IMR-90 (cell line): ENCODE measurements at regions not wholly inside any gene's neighbourhood (a gene's known extent, or its start where the extent isn't known, plus 50 kb on each side); places are given as distances from the start of the nearest gene placed in this dataset.

ENCODE experiments used
- ATAC-seq: fragments of 200-7000 bp; cut with Tn5 transposase; 2 replicates; pipeline ENCODE4 v1.9.1; 2020; ENCODE audit warnings: low read depth, mild to moderate bottlenecking, moderate library complexity
- BruUV-seq: library from RNA; stranded (reverse); fragments of 400-500 nt; replicated peaks from 2 replicates; lab custom pipeline; 2021; lab: Mats Ljungman, UMichigan
- CTCF ChIA-PET: fragments of 300-600 bp; formaldehyde crosslinking; extraction: SDS; loops from one replicate; lab custom pipeline; 2021; ENCODE audit warnings: antibody characterized with exemption; lab: Yijun Ruan, JAX
- POLR2A ChIA-PET: fragments of 300-600 bp; sonication (Branson Sonifier 250); formaldehyde crosslinking; loops from one replicate; lab custom pipeline; 2022; ENCODE audit warnings: antibody characterized with exemption; ENCODE audit not compliant: unreplicated experiment; lab: Charles Lee
- DNase-seq: peaks from one replicate; pipeline ENCODE4 v3.0.0; 2013
- H2AFZ ChIP-seq: replicated peaks from 2 replicates; pipeline ENCODE3; 2013; ENCODE audit warnings: low read length, mild to moderate bottlenecking; ENCODE audit not compliant: poor library complexity
- H2AK5ac ChIP-seq: 2 replicates; pipeline ENCODE4 v1.6.1; 2013; ENCODE audit warnings: low read depth, low read length, inconsistent platforms
- H2AK9ac ChIP-seq: replicated peaks from 2 replicates; pipeline ENCODE3; 2013; ENCODE audit warnings: mild to moderate bottlenecking, low read depth, low read length, moderate library complexity; ENCODE audit not compliant: poor library complexity
- H2BK120ac ChIP-seq: 2 replicates; pipeline ENCODE4 v1.6.1; 2013; ENCODE audit warnings: low read depth, low read length, inconsistent platforms
- H2BK15ac ChIP-seq: 3 replicates; pipeline ENCODE4 v1.6.1; 2013; ENCODE audit warnings: low read depth, low read length, inconsistent platforms
- H2BK20ac ChIP-seq: 2 replicates; pipeline ENCODE4 v1.6.1; 2013; ENCODE audit warnings: low read depth, mild to moderate bottlenecking, inconsistent platforms, low read length, moderate library complexity
- H2BK5ac ChIP-seq: 2 replicates; pipeline ENCODE4 v1.6.1; 2013; ENCODE audit warnings: mild to moderate bottlenecking, low read depth, low read length, inconsistent platforms; ENCODE audit not compliant: poor library complexity, severe bottlenecking
- H3K14ac ChIP-seq: replicated peaks from 2 replicates; pipeline ENCODE4 v1.6.1; 2013; ENCODE audit warnings: low read depth, low read length, inconsistent platforms
- H3K18ac ChIP-seq: 2 replicates; pipeline ENCODE4 v1.6.1; 2013; ENCODE audit warnings: low read depth, low read length, control low read depth
- H3K23ac ChIP-seq: 2 replicates; pipeline ENCODE4 v1.6.1; 2013; ENCODE audit warnings: low read depth, low read length, inconsistent platforms
- H3K27ac ChIP-seq: 2 replicates; pipeline ENCODE4 v1.5.1; 2013; ENCODE audit warnings: mild to moderate bottlenecking, control low read depth, low read length; ENCODE audit not compliant: insufficient read depth
- H3K27me3 ChIP-seq: 2 replicates; pipeline ENCODE4 v1.6.1; 2013; ENCODE audit warnings: low read length; ENCODE audit not compliant: control insufficient read depth, insufficient read depth
- H3K36me3 ChIP-seq: 2 replicates; pipeline ENCODE4 v1.6.1; 2013; ENCODE audit warnings: low read length, mixed read lengths; ENCODE audit not compliant: control insufficient read depth, insufficient read depth
- H3K4ac ChIP-seq: 2 replicates; pipeline ENCODE4 v1.6.1; 2013; ENCODE audit warnings: low read depth, low read length, inconsistent platforms
- H3K4me1 ChIP-seq: 2 replicates; pipeline ENCODE4 v1.6.1; 2013; ENCODE audit warnings: low read length, mixed read lengths; ENCODE audit not compliant: control insufficient read depth, insufficient read depth
- H3K4me2 ChIP-seq: 2 replicates; pipeline ENCODE4 v1.6.1; 2013; ENCODE audit warnings: low read depth, mild to moderate bottlenecking, control low read depth, low read length, moderate library complexity
- H3K4me3 ChIP-seq: 2 replicates; pipeline ENCODE4 v1.5.1; 2013; ENCODE audit warnings: low read depth, mild to moderate bottlenecking, control low read depth, low read length, moderate library complexity; ENCODE audit not compliant: insufficient read depth
- H3K56ac ChIP-seq: 2 replicates; pipeline ENCODE4 v1.6.1; 2013; ENCODE audit warnings: low read length, inconsistent platforms; ENCODE audit not compliant: insufficient read depth; ENCODE audit errors: extremely low read depth
- H3K79me1 ChIP-seq, 2 experiments: 2 replicates each; pipeline ENCODE4 v1.6.1; 2013; ENCODE audit warnings: low read length in 2 of 2, inconsistent platforms in 1 of 2, low read depth in 1 of 2
- H3K9ac ChIP-seq: 2 replicates; pipeline ENCODE4 v1.6.1; 2013; ENCODE audit warnings: low read depth, low read length, control low read depth
- H3K9me1 ChIP-seq: 2 replicates; pipeline ENCODE4 v1.6.1; 2013; ENCODE audit warnings: low read length, inconsistent platforms; ENCODE audit not compliant: insufficient read depth
- H3K9me3 ChIP-seq: 2 replicates; pipeline ENCODE4 v1.6.1; 2013; ENCODE audit warnings: low read length; ENCODE audit not compliant: control insufficient read depth, insufficient read depth
- H4K20me1 ChIP-seq: 2 replicates; pipeline ENCODE4 v1.6.1; 2013; ENCODE audit warnings: low read length, inconsistent platforms; ENCODE audit not compliant: insufficient read depth
- H4K5ac ChIP-seq: 2 replicates; pipeline ENCODE4 v1.6.1; 2013; ENCODE audit warnings: mild to moderate bottlenecking, low read depth, low read length, control low read depth
- H4K8ac ChIP-seq, 2 experiments: 2 replicates each; pipeline ENCODE4 v1.6.1; 2013; ENCODE audit warnings: low read depth in 2 of 2, low read length in 2 of 2, control low read depth in 1 of 2, inconsistent platforms in 1 of 2
- H4K91ac ChIP-seq: 2 replicates; pipeline ENCODE4 v1.6.1; 2013; ENCODE audit warnings: low read depth, low read length, inconsistent platforms; ENCODE audit not compliant: insufficient read depth
- CEBPB ChIP-seq: IDR thresholded peaks from 2 replicates; pipeline ENCODE4 v1.6.1; 2012; ENCODE audit warnings: low read depth, low read length, improper control_type of control experiment
- CHD1 ChIP-seq: IDR thresholded peaks from 2 replicates; pipeline ENCODE4 v1.6.1; 2012; ENCODE audit warnings: low read depth, low read length, improper control_type of control experiment
- FOS ChIP-seq: fragments of 150-350 bp; IDR thresholded peaks from 2 replicates; pipeline ENCODE4 v1.6.1; 2016; ENCODE audit warnings: low read depth, low read length
- MAFK ChIP-seq: IDR thresholded peaks from 2 replicates; pipeline ENCODE4 v1.6.1; 2012; ENCODE audit warnings: low read depth, low read length, improper control_type of control experiment
- MAZ ChIP-seq: IDR thresholded peaks from 2 replicates; pipeline ENCODE4 v1.6.1; 2012; ENCODE audit warnings: low read depth, mild to moderate bottlenecking, low read length, improper control_type of control experiment, moderate library complexity, borderline replicate concordance
- MXI1 ChIP-seq: IDR thresholded peaks from 2 replicates; pipeline ENCODE4 v1.6.1; 2012; ENCODE audit warnings: low read depth, mild to moderate bottlenecking, low read length, moderate library complexity, borderline replicate concordance
- NFE2L2 ChIP-seq: fragments of 150-350 bp; IDR thresholded peaks from 2 replicates; pipeline ENCODE4 v1.6.1; 2016; ENCODE audit warnings: low read depth, mild to moderate bottlenecking, low read length
- POLR2A ChIP-seq: IDR thresholded peaks from 2 replicates; pipeline ENCODE4 v1.6.1; 2012; ENCODE audit warnings: mild to moderate bottlenecking, low read depth, low read length
- RAD21 ChIP-seq: IDR thresholded peaks from 2 replicates; pipeline ENCODE4 v1.6.1; 2012; ENCODE audit warnings: low read length, improper control_type of control experiment
- RCOR1 ChIP-seq: IDR thresholded peaks from 2 replicates; pipeline ENCODE4 v1.6.1; 2012; ENCODE audit warnings: mild to moderate bottlenecking, low read length, improper control_type of control experiment; ENCODE audit not compliant: insufficient replicate concordance
- RFX5 ChIP-seq: IDR thresholded peaks from 2 replicates; pipeline ENCODE4 v1.8.0; 2012; ENCODE audit warnings: low read depth, mild to moderate bottlenecking, low read length, moderate library complexity
- SMC3 ChIP-seq: fragments of 150-350 bp; IDR thresholded peaks from 2 replicates; pipeline ENCODE4 v1.6.1; 2016; ENCODE audit warnings: low read depth, mild to moderate bottlenecking, antibody characterized with exemption, low read length, moderate library complexity
- WGBS, 2 experiments: methylation state at CpG; one replicate each; pipeline versions ENCODE4 v1.1.5 to v1.1.7; 2013; ENCODE audit warnings: missing lambda C conversion rate in 2 of 2; ENCODE audit not compliant: insufficient read length in 1 of 2; ENCODE audit errors: extremely low coverage in 2 of 2; 5-methylcytosine and 5-hydroxymethylcytosine counted together
- dilution Hi-C: fragments of 300-500 bp; cut with HindIII; formaldehyde crosslinking; loops from one replicate; pipeline ENCODE4 v1.14.3; 2018; ENCODE audit warnings: low sequenced_read_pairs; ENCODE audit not compliant: unreplicated experiment
- in situ Hi-C: fragments of 300-500 bp; cut with MboI; formaldehyde crosslinking; loops from 3 replicates; pipeline ENCODE4 v1.14.3; 2019; ENCODE audit warnings: low sequenced_read_pairs, inconsistent platforms, mixed read lengths
- intact Hi-C: fragments of 100-400 bp; cut with micrococcal nuclease; formaldehyde crosslinking; loops from 2 replicates; pipeline ENCODE4 v1.10.0; 2022
- TF ChIP-seq, protein P1 (sequence below): fragments of 150-350 bp; IDR thresholded peaks from 2 replicates; pipeline ENCODE4 v1.6.1; 2017; ENCODE audit warnings: mild to moderate bottlenecking, antibody characterized with exemption, low read length, low read depth

DNA sequence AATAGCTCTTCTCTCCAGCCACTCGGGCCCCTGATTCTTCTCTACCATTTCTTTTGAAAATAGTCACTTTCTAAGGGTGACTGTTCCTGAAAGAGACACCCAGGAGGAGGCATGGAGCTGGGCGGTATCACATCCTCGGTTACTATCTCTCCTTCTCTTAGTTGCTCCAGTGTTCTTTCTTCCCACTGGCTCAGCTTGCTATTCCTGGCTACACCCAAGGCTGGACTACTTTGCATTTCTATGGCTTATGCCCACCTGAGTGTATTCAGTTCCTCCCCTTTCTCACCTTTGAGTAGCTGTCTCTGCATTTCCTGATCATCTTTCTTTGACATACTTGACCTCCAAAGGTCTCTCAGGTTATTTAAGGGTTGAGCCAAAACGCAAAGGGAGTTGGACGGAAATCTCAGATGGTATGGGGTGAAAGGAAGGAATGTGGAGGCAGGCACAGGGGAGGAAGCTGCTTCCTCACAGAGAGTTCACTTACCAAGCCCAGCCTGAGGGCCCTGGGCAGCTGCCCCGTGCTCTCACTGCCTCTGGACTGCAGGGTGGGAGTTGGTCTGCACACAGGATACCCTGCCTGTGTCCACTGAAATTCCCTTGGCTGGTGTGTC lies 155.7 kb downstream of the SNX19 start:
- Histone ChIP-seq H4K5ac (no peak overlapping the region), H3K23ac (no peak overlapping the region), H3K4me1 (peaks cover 2% of the 10 kb centered on the region; the same call in 1 of the 2 replicates), H2BK120ac (no peak overlapping the region), H3K79me1 (no peaks in the 10 kb centered on the region), H2AK9ac (no peak overlapping the region), H3K4me2 (no peak overlapping the region), H3K36me3 (no peaks in the 10 kb centered on the region), H2BK15ac (no peak overlapping the region), H3K14ac (no peak overlapping the region), H3K4me3 (no peak overlapping the region), H4K91ac (no peak overlapping the region), H2AFZ (no peak overlapping the region), H3K9me1 (no peaks in the 10 kb centered on the region), H3K56ac (no peak overlapping the region), H3K18ac (no peak overlapping the region), H2BK5ac (no peak overlapping the region), H3K27ac (no peak overlapping the region), H3K4ac (no peak overlapping the region), H2AK5ac (no peak overlapping the region), H4K20me1 (no peaks in the 10 kb centered on the region), H3K27me3 (peaks cover 10% of the 10 kb centered on the region), H4K8ac (no peak overlapping the region), H2BK20ac (no peak overlapping the region), H3K9me3 (no peaks in the 10 kb centered on the region), H3K9ac (no peak overlapping the region)
- BruUV-seq, result no TSS peak
- CTCF ChIA-PET, result interaction anchor here (0.7 to 1.1 kb wide), 2 partner anchors 10 to 67 kb away, joined by 3 read pairs; no protein-coding TSS in a partner anchor
- TF ChIP-seq MAFK (no peak), RAD21 (no peak), POLR2A (no peak), NFE2L2 (no peak), MXI1 (no peak), CHD1 (no peak), CEBPB (no peak), SMC3 (no peak), MAZ (no peak), RFX5 (no peak), RCOR1 (no peak), FOS (no peak)
- TF ChIP-seq, protein P1, sequence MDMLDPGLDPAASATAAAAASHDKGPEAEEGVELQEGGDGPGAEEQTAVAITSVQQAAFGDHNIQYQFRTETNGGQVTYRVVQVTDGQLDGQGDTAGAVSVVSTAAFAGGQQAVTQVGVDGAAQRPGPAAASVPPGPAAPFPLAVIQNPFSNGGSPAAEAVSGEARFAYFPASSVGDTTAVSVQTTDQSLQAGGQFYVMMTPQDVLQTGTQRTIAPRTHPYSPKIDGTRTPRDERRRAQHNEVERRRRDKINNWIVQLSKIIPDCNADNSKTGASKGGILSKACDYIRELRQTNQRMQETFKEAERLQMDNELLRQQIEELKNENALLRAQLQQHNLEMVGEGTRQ, result no peak
- ATAC-seq, result no peak
- POLR2A ChIA-PET, result no interaction called here
- DNase-seq, result no peak
- in situ Hi-C loops (no loop called here), dilution Hi-C loops (no loop called here), intact Hi-C loops (no loop called here)
- WGBS, 2 experiments, result 80% methylated on average over 1 of the region's 6 CpGs; no CpG with 5 or more reads in 1 of the 2 experiments
